H9 (cell line): ENCODE measurements at regions not wholly inside any gene's neighbourhood (a gene's known extent, or its start where the extent isn't known, plus 50 kb on each side); places are given as distances from the start of the nearest gene placed in this dataset.
A peak's percentile ranks its signal among the peaks of the same experiment; 100 is the strongest.

Source experiments
- DNase-seq: peaks from one replicate; pipeline ENCODE4 v3.0.0-alpha.2; 2017
- H2AFZ ChIP-seq: one replicate; pipeline ENCODE4 v1.6.1; 2013; ENCODE audit warnings: mild to moderate bottlenecking, low read length, control low read depth, moderate library complexity
- H2AK5ac ChIP-seq: 2 replicates; pipeline ENCODE4 v1.6.1; 2013; ENCODE audit warnings: low read length, control low read depth, mixed read lengths; ENCODE audit not compliant: insufficient read length
- H2BK120ac ChIP-seq: one replicate; pipeline ENCODE4 v1.6.1; 2013; ENCODE audit warnings: low read depth, mild to moderate bottlenecking, low read length, control low read depth, inconsistent platforms; ENCODE audit not compliant: poor library complexity, severe bottlenecking
- H2BK12ac ChIP-seq: 2 replicates; pipeline ENCODE4 v1.6.1; 2013; ENCODE audit warnings: low read length, control low read depth, mixed read lengths, low read depth; ENCODE audit not compliant: insufficient read length
- H2BK15ac ChIP-seq: 2 replicates; pipeline ENCODE4 v1.6.1; 2013; ENCODE audit warnings: low read depth, low read length, control low read depth
- H2BK20ac ChIP-seq: one replicate; pipeline ENCODE4 v1.6.1; 2013; ENCODE audit warnings: low read depth, mild to moderate bottlenecking, low read length, control low read depth, inconsistent platforms; ENCODE audit not compliant: poor library complexity, severe bottlenecking
- H2BK5ac ChIP-seq: 2 replicates; pipeline ENCODE4 v1.6.1; 2013; ENCODE audit warnings: low read length, control low read depth, mixed read lengths; ENCODE audit not compliant: insufficient read length
- H3K14ac ChIP-seq: 2 replicates; pipeline ENCODE4 v1.6.1; 2013; ENCODE audit warnings: low read length, control low read depth; ENCODE audit not compliant: insufficient read depth
- H3K18ac ChIP-seq: 2 replicates; pipeline ENCODE4 v1.6.1; 2013; ENCODE audit warnings: low read depth, mild to moderate bottlenecking, mixed read lengths, low read length, control low read depth; ENCODE audit not compliant: insufficient read length
- H3K23ac ChIP-seq: 2 replicates; pipeline ENCODE4 v1.6.1; 2013; ENCODE audit warnings: low read length, control low read depth, mixed read lengths, low read depth; ENCODE audit not compliant: insufficient read length
- H3K23me2 ChIP-seq: 2 replicates; pipeline ENCODE4 v1.6.1; 2013; ENCODE audit warnings: low read depth, mild to moderate bottlenecking, mixed read lengths, low read length, control low read depth; ENCODE audit not compliant: insufficient read length, poor library complexity, severe bottlenecking
- H3K27ac ChIP-seq: 2 replicates; pipeline ENCODE4 v1.5.1; 2013; ENCODE audit warnings: low read length, control low read depth, mixed read lengths, low read depth; ENCODE audit not compliant: insufficient read length
- H3K27me3 ChIP-seq: 2 replicates; pipeline ENCODE4 v1.6.1; 2013; ENCODE audit warnings: low read length, control low read depth, inconsistent platforms; ENCODE audit not compliant: insufficient read depth
- H3K4ac ChIP-seq: 2 replicates; pipeline ENCODE4 v1.6.1; 2013; ENCODE audit warnings: low read depth, mild to moderate bottlenecking, control low read depth, inconsistent platforms, low read length, moderate library complexity
- H3K4me1 ChIP-seq: 2 replicates; pipeline ENCODE4 v1.6.1; 2013; ENCODE audit warnings: low read length, control low read depth, inconsistent platforms; ENCODE audit not compliant: insufficient read depth
- H3K4me2 ChIP-seq: 2 replicates; pipeline ENCODE4 v1.6.1; 2013; ENCODE audit warnings: low read length, control low read depth, mixed read lengths; ENCODE audit not compliant: insufficient read length, insufficient read depth
- H3K56ac ChIP-seq: 2 replicates; pipeline ENCODE4 v1.6.1; 2013; ENCODE audit warnings: low read depth, mild to moderate bottlenecking, mixed read lengths, low read length, control low read depth; ENCODE audit not compliant: insufficient read length
- H3K79me1 ChIP-seq: 2 replicates; pipeline ENCODE4 v1.6.1; 2013; ENCODE audit warnings: low read depth, mild to moderate bottlenecking, moderate library complexity, low read length, control low read depth, inconsistent platforms; ENCODE audit not compliant: insufficient read depth, poor library complexity, severe bottlenecking
- H3K79me2 ChIP-seq: 2 replicates; pipeline ENCODE4 v1.6.1; 2013; ENCODE audit warnings: low read length, control low read depth, inconsistent platforms; ENCODE audit not compliant: insufficient read depth
- H3K9ac ChIP-seq: 2 replicates; pipeline ENCODE4 v1.6.1; 2013; ENCODE audit warnings: low read length, control low read depth, mixed read lengths; ENCODE audit not compliant: insufficient read length; ENCODE audit errors: extremely low read depth
- H3K9me3 ChIP-seq: one replicate; pipeline ENCODE4 v1.6.1; 2013; ENCODE audit warnings: low read depth, low read length, inconsistent platforms; ENCODE audit not compliant: control insufficient read depth
- H3T11ph ChIP-seq: one replicate; pipeline ENCODE4 v1.6.1; 2013; ENCODE audit warnings: mild to moderate bottlenecking, low read length, control low read depth, inconsistent platforms
- H4K20me1 ChIP-seq: one replicate; pipeline ENCODE4 v1.6.1; 2013; ENCODE audit not compliant: control insufficient read depth, insufficient read length, insufficient read depth
- H4K5ac ChIP-seq: 2 replicates; pipeline ENCODE4 v1.6.1; 2013; ENCODE audit warnings: low read depth, mild to moderate bottlenecking, mixed read lengths, low read length, control low read depth; ENCODE audit not compliant: insufficient read length
- H4K8ac ChIP-seq: replicated peaks from 2 replicates; pipeline ENCODE4 v1.6.1; 2013; ENCODE audit warnings: low read length, control low read depth, mixed read lengths, low read depth; ENCODE audit not compliant: insufficient read length
- H4K91ac ChIP-seq: 2 replicates; pipeline ENCODE4 v1.6.1; 2013; ENCODE audit warnings: low read depth, mild to moderate bottlenecking, moderate library complexity, mixed read lengths, low read length, control low read depth; ENCODE audit not compliant: insufficient read length
- H3K27ac Mint-ChIP-seq, 3 experiments: 2 replicates in 2 of 3; 3 replicates in 1 of 3; pipeline ENCODE4 v1.8.0; 2020 to 2021; ENCODE audit warnings: mixed read lengths in 3 of 3, mild to moderate bottlenecking in 1 of 3, moderate library complexity in 1 of 3
- H3K27me3 Mint-ChIP-seq: 2 replicates; pipeline ENCODE4 v1.8.0; 2021; ENCODE audit warnings: low read depth, mild to moderate bottlenecking, moderate library complexity, mixed read lengths
- H3K36me3 Mint-ChIP-seq, 3 experiments: 2 replicates in 2 of 3; 3 replicates in 1 of 3; pipeline ENCODE4 v1.8.0; 2020 to 2021; ENCODE audit warnings: low read depth in 3 of 3, mixed read lengths in 3 of 3; ENCODE audit not compliant: insufficient read depth in 1 of 3
- H3K4me1 Mint-ChIP-seq, 2 experiments: 2 replicates each; pipeline ENCODE4 v1.8.0; 2020; ENCODE audit warnings: mixed read lengths in 2 of 2
- H3K4me3 Mint-ChIP-seq, 2 experiments: 2 replicates in 1 of 2; 3 replicates in 1 of 2; pipeline ENCODE4 v1.8.0; 2020 to 2021; ENCODE audit warnings: mild to moderate bottlenecking in 2 of 2, mixed read lengths in 2 of 2, moderate library complexity in 1 of 2
- H3K9me3 Mint-ChIP-seq, 2 experiments: 2 replicates in 1 of 2; 3 replicates in 1 of 2; pipeline ENCODE4 v1.8.0; 2020; ENCODE audit warnings: mild to moderate bottlenecking in 2 of 2, mixed read lengths in 2 of 2, moderate library complexity in 1 of 2
- CTCF ChIP-seq: fragments of 200-600 bp; sonication (generic); conservative IDR thresholded peaks from 3 replicates; pipeline ENCODE4 v1.8.0; 2021; ENCODE audit warnings: antibody characterized with exemption, mild to moderate bottlenecking
- WGBS: extraction: QIAGEN DNeasy Blood & Tissue Kit; methylation state at CpG from one replicate; pipeline ENCODE4 v1.1.7; 2013; ENCODE audit warnings: missing lambda C conversion rate, low lambda C conversion rate, mixed read lengths; ENCODE audit not compliant: insufficient read length; ENCODE audit errors: extremely low coverage; 5-methylcytosine and 5-hydroxymethylcytosine counted together

DNA sequence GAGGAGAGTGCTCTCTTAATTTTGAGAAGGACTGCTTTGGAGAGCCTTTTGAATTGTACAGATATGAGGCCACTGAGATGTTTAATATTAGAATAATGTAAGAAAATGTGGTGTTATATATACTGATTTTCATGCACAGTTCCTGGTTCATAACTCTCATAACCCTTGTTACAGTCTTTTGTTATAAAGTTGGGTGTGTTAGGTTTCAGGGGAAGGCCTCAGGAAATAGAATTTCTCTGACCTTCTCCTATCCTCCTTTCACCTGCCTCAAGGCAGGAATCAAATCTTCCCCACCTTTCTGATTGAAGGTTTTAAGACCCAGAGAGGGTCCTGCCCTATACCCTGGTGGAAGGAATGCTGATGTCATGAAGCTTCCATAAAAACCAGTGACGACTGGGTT, 245.9 kb downstream of the NSUN3 start:
- Histone ChIP-seq H3K9me3 (no peaks in the 10 kb centered on the region), H2BK20ac (no peak overlapping the region), H3K27ac (no peak overlapping the region), H4K20me1 (no peaks in the 10 kb centered on the region), H3K4me1 (no peaks in the 10 kb centered on the region; the same call in 1 of the 2 replicates), H2BK120ac (no peak overlapping the region), H3K79me1 (no peaks in the 10 kb centered on the region), H3K14ac (no peak overlapping the region), H3K18ac (no peak overlapping the region), H3K4me2 (no peak overlapping the region), H3T11ph (no peak overlapping the region), H4K5ac (no peak overlapping the region), H3K23me2 (no peaks in the 10 kb centered on the region), H2BK15ac (no peak overlapping the region), H3K23ac (no peak overlapping the region), H2AFZ (no peak overlapping the region), H3K4ac (no peak overlapping the region), H4K8ac (no peak overlapping the region), H2BK5ac (no peak overlapping the region), H4K91ac (no peak overlapping the region), H2AK5ac (no peak overlapping the region), H3K79me2 (no peaks in the 10 kb centered on the region), H2BK12ac (no peak overlapping the region), H3K9ac (no peak overlapping the region), H3K56ac (no peak overlapping the region), H3K27me3 (no peaks in the 10 kb centered on the region)
- Mint-ChIP-seq H3K4me1 (peaks cover 17 to 23% of the 10 kb centered on the region in 2 experiments), H3K4me3 (no peak overlapping the region), H3K27me3 (no peaks in the 10 kb centered on the region), H3K9me3 (no peaks in the 10 kb centered on the region), H3K27ac (no peak overlapping the region), H3K36me3 (no peaks in the 10 kb centered on the region)
- no CpG with 5 or more reads among the region's 1 CpG for whole genome bisulfite sequencing
- DNase-seq = no peak
- TF ChIP-seq CTCF = 0 out of 3 replicates have a peak, but pooled peaks have one; percentile 16
